Prostate gland (tissue), 2 donors: ENCODE measurements at regions not wholly inside any gene's neighbourhood (a gene's known extent, or its start where the extent isn't known, plus 50 kb on each side); places are given as distances from the start of the nearest gene placed in this dataset.

Experiments
- DNase-seq: peaks from one replicate; pipeline ENCODE4 v3.0.0-alpha.2; 2019; ENCODE audit warnings: low spot score
- H3K27ac ChIP-seq, 2 donors: fragments of 200-600 bp; sonication (generic); 2 replicates each; pipeline ENCODE4 v1.5.1; 2017 to 2019
- H3K27me3 ChIP-seq: fragments of 200-600 bp; sonication (generic); replicated peaks from 2 replicates; pipeline ENCODE4 v1.5.1; 2019; ENCODE audit not compliant: insufficient read depth
- H3K36me3 ChIP-seq, 2 donors: fragments of 200-600 bp; sonication (generic); 1 replicate in 1 of 2; 2 replicates in 1 of 2; pipeline versions ENCODE4 v1.5.1 to v1.8.1; 2017 to 2019
- H3K4me1 ChIP-seq: fragments of 200-600 bp; sonication (generic); replicated peaks from 2 replicates; pipeline ENCODE4 v1.5.1; 2019
- H3K4me3 ChIP-seq, 2 donors: fragments of 200-600 bp; sonication (generic); 2 replicates each; pipeline ENCODE4 v1.5.1; 2017 to 2019
- H3K9me3 ChIP-seq: fragments of 200-600 bp; sonication (generic); 2 replicates; pipeline ENCODE4 v1.5.1; 2017
- POLR2A ChIP-seq: fragments of 450-650 bp; IDR thresholded peaks from one replicate; pipeline ENCODE4 v1.6.1; 2016; ENCODE audit warnings: antibody characterized with exemption, mild to moderate bottlenecking
- POLR2AphosphoS5 ChIP-seq: sonication (generic); formaldehyde crosslinking; IDR thresholded peaks from one replicate; pipeline ENCODE4 v1.6.1; 2017; ENCODE audit warnings: antibody characterized with exemption
- WGBS: methylation state at CpG from one replicate; pipeline ENCODE4 v1.1.5; 2018; 5-methylcytosine and 5-hydroxymethylcytosine counted together
- intact Hi-C: fragments of 100-400 bp; cut with DNase I; formaldehyde crosslinking; loops from one replicate; pipeline ENCODE4 v1.14.2; 2022
- TF ChIP-seq, protein P1 (sequence below), 4 experiments: fragments of 200-600 bp in 2 of 4; fragments of 450-650 bp in 2 of 4; sonication (generic) in 2 of 4; IDR thresholded peaks; 1 replicate in 3 of 4; 2 replicates in 1 of 4; pipeline ENCODE4 v1.5.1; 2016 to 2019; ENCODE audit warnings: antibody characterized with exemption in 4 of 4, mild to moderate bottlenecking in 2 of 4, moderate library complexity in 2 of 4

DNA sequence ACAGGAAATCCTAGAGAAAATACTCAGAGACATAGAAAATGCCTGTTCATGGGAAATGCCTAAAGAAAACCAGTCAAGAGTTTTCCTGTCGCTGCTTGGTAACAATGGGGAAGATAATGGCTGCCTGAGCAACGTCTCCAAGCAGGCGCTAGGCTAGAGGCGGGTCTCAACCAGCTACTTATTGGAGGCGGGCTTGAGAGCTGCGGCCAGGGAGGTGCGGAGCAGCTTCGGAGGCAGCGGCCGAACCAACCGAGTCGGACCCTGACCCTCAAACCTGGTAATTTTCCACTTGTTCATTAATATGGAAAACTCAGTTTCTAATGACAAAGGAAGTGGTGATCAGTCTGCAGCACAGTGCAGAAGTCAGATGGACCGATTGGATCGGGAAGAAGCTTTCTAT, 173.1 kb downstream of the DTWD1 start:
- Histone ChIP-seq H3K27me3 (no peaks in the 10 kb centered on the region), H3K9me3 (no peaks in the 10 kb centered on the region), H3K27ac (no peak overlapping the region), H3K4me1 (no peaks in the 10 kb centered on the region), H3K4me3 (no peak overlapping the region), H3K36me3 (no peaks in the 10 kb centered on the region)
- DNase-seq = no peak
- 92% methylated on average over 14 of the region's 14 CpGs for WGBS
- no peak for TF ChIP-seq POLR2A
- TF ChIP-seq POLR2AphosphoS5 = no peak
- TF ChIP-seq, protein P1, sequence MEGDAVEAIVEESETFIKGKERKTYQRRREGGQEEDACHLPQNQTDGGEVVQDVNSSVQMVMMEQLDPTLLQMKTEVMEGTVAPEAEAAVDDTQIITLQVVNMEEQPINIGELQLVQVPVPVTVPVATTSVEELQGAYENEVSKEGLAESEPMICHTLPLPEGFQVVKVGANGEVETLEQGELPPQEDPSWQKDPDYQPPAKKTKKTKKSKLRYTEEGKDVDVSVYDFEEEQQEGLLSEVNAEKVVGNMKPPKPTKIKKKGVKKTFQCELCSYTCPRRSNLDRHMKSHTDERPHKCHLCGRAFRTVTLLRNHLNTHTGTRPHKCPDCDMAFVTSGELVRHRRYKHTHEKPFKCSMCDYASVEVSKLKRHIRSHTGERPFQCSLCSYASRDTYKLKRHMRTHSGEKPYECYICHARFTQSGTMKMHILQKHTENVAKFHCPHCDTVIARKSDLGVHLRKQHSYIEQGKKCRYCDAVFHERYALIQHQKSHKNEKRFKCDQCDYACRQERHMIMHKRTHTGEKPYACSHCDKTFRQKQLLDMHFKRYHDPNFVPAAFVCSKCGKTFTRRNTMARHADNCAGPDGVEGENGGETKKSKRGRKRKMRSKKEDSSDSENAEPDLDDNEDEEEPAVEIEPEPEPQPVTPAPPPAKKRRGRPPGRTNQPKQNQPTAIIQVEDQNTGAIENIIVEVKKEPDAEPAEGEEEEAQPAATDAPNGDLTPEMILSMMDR (IDR thresholded peaks at IDR 0.05) = no peak
- intact Hi-C loops = no loop called here

DNA sequence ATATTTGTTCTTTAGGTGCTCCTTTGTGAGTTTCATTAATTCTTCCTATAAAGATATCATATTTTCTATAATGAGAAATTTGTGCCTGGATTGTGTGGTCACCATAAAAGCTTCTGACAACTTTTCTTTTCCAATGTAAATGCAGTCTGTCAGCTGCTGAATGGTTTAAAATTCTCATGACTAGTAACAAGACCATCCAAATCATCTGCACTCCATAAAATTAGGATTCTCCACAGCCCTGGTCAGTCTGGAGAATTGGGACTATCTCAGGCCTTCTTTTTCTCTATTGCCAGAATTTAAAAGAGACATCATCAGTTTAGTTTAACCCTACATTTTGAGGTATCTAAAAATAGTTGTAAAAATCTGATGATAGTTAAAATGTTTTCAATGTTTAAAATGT, 180.9 kb downstream of the DTWD1 start:
- H3K4me1 ChIP-seq = no peaks in the 10 kb centered on the region
- DNase-seq = no peak
- TF ChIP-seq POLR2AphosphoS5 = no peak
- TF ChIP-seq, protein P1 (IDR thresholded peaks at IDR 0.05) = no peak
- TF ChIP-seq POLR2A = no peak
- no peaks in the 10 kb centered on the region for H3K9me3 ChIP-seq
- intact Hi-C loops = no loop called here
- no peak overlapping the region for H3K27ac ChIP-seq
- H3K36me3 ChIP-seq = no peaks in the 10 kb centered on the region
- no peaks in the 10 kb centered on the region for H3K27me3 ChIP-seq
- H3K4me3 ChIP-seq = no peak overlapping the region
